HG03045 (cell line): ENCODE measurements at regions not wholly inside any gene's neighbourhood (a gene's known extent, or its start where the extent isn't known, plus 50 kb on each side); places are given as distances from the start of the nearest gene placed in this dataset.
"Not testable (repeated sequence)": the region's sequence is repeated elsewhere in the genome, so short reads cannot be mapped to it uniquely, and the experiment has no call there.

Experiments
- ATAC-seq: cut with Tn5 transposase; IDR thresholded peaks from one replicate; pipeline ENCODE4 v1.9.1; 2021; ENCODE audit warnings: mild to moderate bottlenecking, moderate library complexity; ENCODE audit not compliant: unreplicated experiment

DNA sequence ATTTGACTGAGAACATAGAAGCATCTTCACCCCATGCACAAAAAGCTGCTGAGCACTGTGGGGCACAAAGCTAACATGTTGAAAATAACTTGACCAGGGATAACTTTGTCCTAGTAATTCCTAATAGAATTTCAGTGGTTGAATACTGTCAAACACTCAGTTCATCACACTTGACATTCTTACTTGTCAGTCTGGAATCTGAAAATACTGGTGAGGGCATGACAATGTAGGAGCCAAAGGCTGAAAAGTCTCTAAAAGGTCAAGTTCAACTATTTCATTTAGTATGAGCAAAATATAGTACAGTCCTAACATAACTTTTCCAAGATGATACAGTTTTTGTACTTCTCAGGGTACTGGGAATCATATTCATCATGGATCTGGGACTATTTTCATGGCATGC, 504.4 kb upstream of the LMO3 start:
- no peak for ATAC-seq

- no peak for ATAC-seq
Observed at GRCh38 chr12:17108877-17109541, 503.0 kb upstream of the LMO3 start.

- ATAC-seq: no peak
Observed at GRCh38 chr12:17104801-17105200, 498.8 kb upstream of the LMO3 start.

DNA sequence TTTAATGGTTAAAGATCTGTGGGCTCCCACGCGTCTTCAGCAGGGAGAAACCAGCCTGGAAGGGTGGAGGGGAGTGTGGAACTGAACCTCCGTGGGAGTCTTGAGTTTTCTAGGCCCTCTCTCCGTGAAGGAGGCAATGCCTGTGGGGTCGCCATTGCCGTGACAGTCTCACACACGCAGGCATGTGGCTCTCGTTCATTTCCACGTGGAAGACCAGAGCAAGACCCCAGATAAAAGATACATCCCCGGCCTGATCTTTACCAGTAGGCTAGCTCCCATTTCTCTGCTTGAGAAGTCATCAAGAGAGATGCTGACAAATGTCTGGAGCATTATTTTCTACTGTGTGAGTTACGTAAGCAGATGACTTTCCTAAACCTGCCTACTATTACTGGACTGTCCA, 491.7 kb upstream of the LMO3 start:
- no peak for ATAC-seq

DNA sequence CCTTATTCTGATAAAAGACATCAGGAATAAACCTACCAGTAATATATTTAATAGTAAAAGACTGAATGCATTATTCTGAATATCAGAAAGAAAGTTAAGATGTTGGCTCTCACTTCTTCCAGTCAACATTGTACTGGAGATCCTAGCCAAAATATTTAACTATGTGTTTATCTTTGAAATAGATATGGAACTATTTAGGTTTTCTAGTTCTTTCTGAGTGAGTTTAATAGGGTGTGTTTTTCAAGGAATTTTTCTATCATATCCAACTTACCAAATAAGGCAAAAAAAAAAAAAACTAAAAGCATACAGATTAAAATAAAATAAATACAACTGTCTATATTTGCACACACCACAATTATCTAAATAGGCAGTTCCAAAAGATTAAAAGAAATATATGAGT, 478.9 kb upstream of the LMO3 start:
- ATAC-seq: no peak

- ATAC-seq: no peak
Observed at GRCh38 chr12:17079251-17079909, 473.4 kb upstream of the LMO3 start.

GRCh38 chr12:17077594-17077993, 471.6 kb upstream of the LMO3 start:
- no peak for ATAC-seq

DNA sequence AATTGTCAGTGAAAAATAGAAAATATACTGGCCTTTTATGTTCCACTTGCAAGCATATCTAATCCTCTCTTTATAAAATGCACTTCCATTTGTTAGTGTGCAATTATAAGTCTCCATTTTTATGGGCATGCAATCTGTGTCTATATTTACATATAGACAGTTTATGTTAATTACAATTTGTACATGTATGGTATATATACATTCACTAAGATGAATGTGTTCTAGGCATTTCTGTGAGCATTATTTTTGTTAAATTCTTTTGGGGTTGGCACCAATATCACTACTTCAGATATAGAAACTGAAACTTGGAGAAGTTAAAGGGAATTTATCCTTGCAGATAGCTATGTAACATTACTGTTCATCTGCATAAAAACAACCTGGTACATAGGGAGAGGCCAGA, 470.8 kb upstream of the LMO3 start:
- ATAC-seq: no peak

DNA sequence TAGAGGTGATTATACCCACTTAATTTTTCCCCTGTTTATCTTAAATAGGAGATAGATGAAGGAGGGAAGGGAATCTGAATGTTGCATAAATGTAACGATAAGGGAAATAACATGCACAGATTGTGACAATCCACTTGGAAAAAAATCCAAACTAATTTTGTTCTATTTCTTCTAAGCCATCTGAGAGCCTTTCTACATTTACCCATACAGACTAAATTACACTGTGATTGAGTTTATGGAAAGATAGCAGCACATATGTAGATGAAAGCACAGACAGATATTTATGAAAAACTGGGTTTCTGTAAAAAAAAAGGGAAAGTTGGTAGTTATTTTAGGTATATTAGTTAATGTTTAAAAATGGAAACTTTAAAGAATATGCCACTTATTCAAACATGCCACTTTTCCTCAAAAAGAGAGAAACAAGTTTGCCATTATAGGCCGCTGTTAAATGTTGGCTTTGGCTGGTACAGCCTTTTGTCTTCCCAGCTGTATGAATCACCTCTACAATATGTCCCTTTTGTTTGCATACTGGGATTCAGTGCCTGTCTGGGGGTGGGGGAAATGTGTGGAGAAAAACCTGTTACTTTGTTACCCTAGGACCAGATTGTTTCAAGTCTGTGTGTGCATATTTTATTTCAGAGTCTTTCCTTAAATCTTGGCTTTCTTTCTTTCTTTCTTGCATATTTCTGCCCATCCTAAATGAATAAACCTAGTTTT, 470.2 kb upstream of the LMO3 start:
- no peak for ATAC-seq

DNA sequence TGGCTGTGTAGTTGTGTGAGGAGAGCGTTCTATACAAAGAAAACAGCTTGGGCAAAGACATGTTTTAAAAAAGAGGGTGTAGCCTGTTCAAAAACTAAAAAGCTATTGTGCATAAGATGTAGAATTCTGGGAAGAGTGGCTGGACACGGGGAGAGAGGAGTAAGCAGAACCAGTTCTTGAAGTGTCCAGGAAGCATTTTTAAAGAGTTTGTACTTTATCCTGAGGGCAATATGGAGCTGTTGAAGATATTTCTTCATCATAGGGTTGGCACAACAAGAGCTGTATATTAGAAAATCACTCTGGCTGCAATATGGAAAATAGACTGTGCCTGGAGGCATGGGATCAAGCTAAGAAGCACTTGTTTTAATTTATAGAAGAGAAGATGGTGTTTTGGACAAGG, 458.9 kb upstream of the LMO3 start:
- no peak for ATAC-seq

DNA sequence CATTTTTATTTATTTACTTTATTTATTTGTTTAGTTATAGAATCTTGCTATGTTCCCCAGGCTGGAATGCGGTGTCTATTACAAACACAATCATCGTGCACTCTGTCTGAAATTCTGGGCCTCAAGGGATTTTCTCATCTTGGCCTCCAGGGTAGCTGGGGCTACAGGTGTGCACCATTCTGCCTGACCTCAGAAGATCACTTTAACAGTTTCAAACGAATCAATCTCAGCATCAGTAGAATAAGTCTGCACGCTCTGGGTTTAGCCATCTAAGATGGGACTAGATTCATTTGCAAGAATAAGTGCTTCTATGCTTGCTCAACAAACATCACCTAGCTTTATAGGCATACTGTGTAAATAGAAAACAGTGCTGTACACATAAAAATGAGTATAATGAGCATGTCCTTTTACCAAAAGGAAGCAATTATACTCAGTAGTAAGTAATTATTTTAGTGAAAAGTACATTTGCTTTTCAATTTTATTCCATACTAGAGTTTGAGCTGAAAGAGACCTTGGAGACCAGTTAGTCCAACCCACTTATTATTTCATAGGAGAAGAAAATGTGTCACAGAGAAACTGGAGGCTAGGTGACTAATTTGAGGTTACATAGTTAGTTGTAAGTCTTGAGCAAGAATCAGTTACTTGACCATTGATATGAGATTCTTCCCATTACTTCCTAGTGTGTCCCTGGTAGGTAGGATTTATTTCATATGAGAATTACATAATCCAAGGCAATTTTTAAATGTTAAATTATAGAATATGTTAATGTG, 456.5 kb upstream of the LMO3 start:
- no peak for ATAC-seq

GRCh38 chr12:17060260-17060659, 454.3 kb upstream of the LMO3 start:
- ATAC-seq: no peak

DNA sequence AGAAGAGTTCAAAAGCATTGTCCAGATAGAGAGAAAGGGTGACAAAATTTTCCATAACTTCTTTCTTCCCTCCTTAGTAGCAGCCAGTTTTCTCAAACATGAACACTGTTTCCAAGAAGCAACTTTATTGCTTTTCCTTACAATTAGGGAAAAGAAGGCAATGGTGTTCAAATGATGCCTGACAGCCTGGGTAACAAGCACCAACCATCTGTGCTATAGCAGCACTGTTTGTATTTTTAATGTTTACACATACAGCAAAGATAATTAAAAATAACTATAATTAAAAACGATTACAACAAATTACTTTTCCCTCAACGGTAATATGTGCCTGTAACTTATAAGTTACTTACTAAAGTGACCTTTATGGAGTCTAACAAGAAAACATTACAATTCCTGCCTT, 450.6 kb upstream of the LMO3 start:
- ATAC-seq: no peak

DNA sequence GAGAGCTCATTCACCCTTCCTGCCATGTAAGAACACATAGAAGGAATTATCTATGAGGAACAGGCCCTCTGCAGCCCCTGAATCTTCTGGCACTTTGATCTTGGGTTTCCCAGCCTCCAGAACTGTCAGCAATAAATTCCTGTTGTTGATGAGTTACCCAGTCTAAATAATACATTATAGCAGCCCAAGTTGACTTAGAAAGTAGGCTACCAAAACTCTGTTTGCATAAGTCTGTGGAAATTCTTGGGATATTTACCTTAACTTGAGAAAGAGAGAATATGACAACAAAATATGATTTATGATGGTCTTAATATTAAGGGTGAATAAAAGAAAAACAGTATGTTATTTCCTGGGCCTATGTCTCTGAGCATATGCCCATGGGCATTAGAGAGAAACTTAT, 433.0 kb upstream of the LMO3 start:
- ATAC-seq: no peak

DNA sequence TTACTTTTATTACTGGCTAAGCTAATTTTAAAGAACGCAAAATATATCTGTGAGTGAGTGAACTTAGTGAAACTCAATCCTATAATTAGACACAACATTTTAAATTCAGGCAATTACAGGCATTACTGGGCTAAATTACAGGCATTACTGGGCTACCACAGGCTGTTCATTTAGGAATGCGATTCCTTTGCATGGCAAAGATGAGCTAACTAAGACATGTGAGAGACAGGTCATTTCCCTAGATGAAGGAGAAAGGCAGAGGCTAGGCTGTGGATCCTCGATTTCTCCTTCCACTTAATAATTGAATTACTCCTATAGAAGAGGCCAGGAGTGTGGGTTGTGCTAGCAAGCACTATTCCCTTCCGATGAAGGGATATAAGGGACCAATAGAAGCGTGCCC, 429.4 kb upstream of the LMO3 start:
- no peak for ATAC-seq

DNA sequence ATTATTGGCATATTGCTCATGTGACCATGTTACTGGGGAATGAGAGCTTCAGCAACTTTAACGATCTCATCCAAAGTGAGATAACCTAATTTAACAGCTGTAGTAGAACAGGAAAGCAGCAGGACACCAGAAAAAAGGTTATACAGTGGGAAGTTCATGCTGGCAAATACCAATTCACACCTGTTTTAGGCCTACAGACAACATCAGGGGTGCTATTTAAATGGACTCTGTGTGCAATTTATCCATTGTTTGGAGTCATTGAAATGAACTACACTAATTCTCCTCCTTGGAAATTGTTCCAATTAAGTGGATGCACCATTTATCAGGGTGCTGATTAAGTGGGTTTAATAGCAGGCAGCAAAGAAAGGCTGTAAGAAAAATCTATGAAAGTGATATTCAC, 424.4 kb upstream of the LMO3 start:
- ATAC-seq: no peak

GRCh38 chr12:17028348-17028747, 422.4 kb upstream of the LMO3 start:
- no peak for ATAC-seq

DNA sequence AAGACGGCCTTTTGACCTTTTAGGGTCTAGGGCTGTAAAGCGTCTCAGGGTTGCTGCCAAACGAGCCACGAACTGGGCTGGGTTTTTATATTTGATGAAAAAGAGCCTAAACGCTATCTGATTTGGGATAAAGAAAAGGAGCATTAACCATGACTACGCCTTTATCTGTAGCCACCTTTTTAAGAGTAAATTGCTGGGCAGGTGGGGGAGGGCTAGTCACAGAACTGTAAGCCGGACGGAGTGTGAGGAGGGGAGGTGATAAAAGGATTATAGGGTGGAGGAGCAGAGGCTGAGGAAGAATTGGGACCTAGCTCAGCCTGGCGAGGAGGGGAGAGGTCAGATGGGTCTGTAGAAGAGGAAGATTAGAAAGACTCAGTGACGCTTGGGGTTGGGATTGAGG, 419.5 kb upstream of the LMO3 start:
- ATAC-seq: not testable (repeated sequence)

DNA sequence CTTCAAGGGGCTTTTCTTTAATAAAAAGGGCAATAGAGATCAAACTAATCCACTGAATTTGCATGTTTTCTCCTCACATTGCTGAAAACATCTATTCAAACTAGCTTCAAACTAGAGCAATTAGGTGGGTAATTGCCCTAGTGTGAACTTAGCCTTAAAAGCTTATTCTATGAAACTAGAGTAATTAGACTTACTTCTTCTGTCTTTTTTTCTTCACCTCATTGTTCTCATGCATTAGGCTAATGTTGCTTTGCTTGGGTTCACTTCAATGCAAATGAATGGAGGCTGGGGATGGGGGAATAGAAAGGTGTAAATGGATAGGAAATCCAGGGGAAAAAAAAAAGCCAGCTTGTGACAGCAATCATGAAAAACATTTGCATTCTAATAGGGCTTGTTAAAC, 414.8 kb upstream of the LMO3 start:
- ATAC-seq: no peak

DNA sequence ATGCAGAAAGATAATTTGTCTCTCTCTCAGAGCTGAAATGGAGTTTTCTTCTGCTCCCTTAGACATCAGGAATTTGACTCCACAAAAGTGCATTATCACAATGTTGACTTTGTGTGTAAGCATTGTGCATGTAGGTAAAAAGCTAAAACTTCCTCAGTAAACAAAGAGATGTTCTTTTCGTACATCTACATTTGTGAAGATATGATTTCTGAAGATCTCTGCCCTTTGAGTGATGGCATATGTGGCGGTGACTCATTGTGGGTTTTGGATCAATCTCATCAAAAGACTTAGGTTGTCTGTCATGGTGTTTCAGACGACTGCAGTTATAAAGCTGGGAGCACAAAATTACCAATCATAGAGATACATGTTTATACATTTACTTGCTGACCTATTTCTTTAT, 411.4 kb upstream of the LMO3 start:
- no peak for ATAC-seq

- ATAC-seq: no peak
Observed at GRCh38 chr12:17016116-17016864, 410.3 kb upstream of the LMO3 start.
